Thyroid gland (tissue), 4 donors: ENCODE measurements at regions not wholly inside any gene's neighbourhood (a gene's known extent, or its start where the extent isn't known, plus 50 kb on each side); places are given as distances from the start of the nearest gene placed in this dataset.

ENCODE experiments used
- CTCF ChIP-seq, 6 experiments: fragments of 200-600 bp in 3 of 6; fragments of 450-650 bp in 3 of 6; sonication (generic) in 3 of 6; IDR thresholded peaks; one replicate each; pipeline ENCODE4 v1.5.1; 2016 to 2019; ENCODE audit warnings: antibody characterized with exemption in 6 of 6, mild to moderate bottlenecking in 2 of 6, inconsistent platforms in 1 of 6, moderate library complexity in 1 of 6
- POLR2A ChIP-seq, 2 donors: fragments of 450-650 bp; IDR thresholded peaks; one replicate each; pipeline ENCODE4 v1.6.1; 2017; ENCODE audit warnings: antibody characterized with exemption in 2 of 2, mild to moderate bottlenecking in 2 of 2, moderate library complexity in 1 of 2

- TF ChIP-seq CTCF (IDR thresholded peaks at IDR 0.05) (no peak), POLR2A (IDR thresholded peaks at IDR 0.05) (no peak)
These were observed 258.6 kb downstream of the CXCL12 start for GRCh38 chr10:44126291-44126717.
